A673 (cell line): ENCODE measurements at regions not wholly inside any gene's neighbourhood (a gene's known extent, or its start where the extent isn't known, plus 50 kb on each side); places are given as distances from the start of the nearest gene placed in this dataset.

Source experiments
- BruUV-seq: library from RNA; stranded (reverse); fragments of 400-500 nt; replicated peaks from 2 replicates; lab custom pipeline; 2021; lab: Mats Ljungman, UMichigan
- CTCF ChIA-PET: fragments of 300-600 bp; sonication (Branson Sonifier 250); formaldehyde crosslinking; loops from one replicate; lab custom pipeline; 2022; ENCODE audit warnings: antibody characterized with exemption; lab: Charles Lee
- POLR2A ChIA-PET: fragments of 300-600 bp; sonication (Branson Sonifier 250); formaldehyde crosslinking; loops from one replicate; lab custom pipeline; 2022; ENCODE audit warnings: antibody characterized with exemption; ENCODE audit not compliant: low non-redundant PET; lab: Charles Lee
- DNase-seq: peaks from one replicate; pipeline ENCODE4 v3.0.0-alpha.2; 2015; ENCODE audit warnings: low spot score
- H3K27ac ChIP-seq: fragments of 200-600 bp; sonication (generic); 2 replicates; pipeline ENCODE4 v1.5.1; 2016; ENCODE audit warnings: mixed run types, low read depth, mild to moderate bottlenecking, mixed read lengths, antibody characterized with exemption, low read length; ENCODE audit not compliant: poor library complexity, severe bottlenecking
- H3K27me3 ChIP-seq: fragments of 200-600 bp; sonication (generic); replicated peaks from 2 replicates; pipeline ENCODE4 v1.6.1; 2017; ENCODE audit warnings: mixed run types, low read depth, mild to moderate bottlenecking, mixed read lengths, antibody characterized with exemption, low read length; ENCODE audit not compliant: insufficient read depth, poor library complexity
- H3K36me3 ChIP-seq: fragments of 200-600 bp; sonication (generic); 2 replicates; pipeline ENCODE4 v1.6.1; 2016; ENCODE audit warnings: mixed run types, mild to moderate bottlenecking, mixed read lengths, antibody characterized with exemption, low read length; ENCODE audit not compliant: insufficient read depth, poor library complexity, severe bottlenecking
- H3K4me1 ChIP-seq: fragments of 200-600 bp; sonication (generic); 2 replicates; pipeline ENCODE4 v1.6.1; 2017; ENCODE audit warnings: mixed run types, mild to moderate bottlenecking, mixed read lengths, antibody characterized with exemption, low read length; ENCODE audit not compliant: insufficient read depth, poor library complexity, severe bottlenecking
- H3K4me3 ChIP-seq: fragments of 200-600 bp; sonication (generic); 2 replicates; pipeline ENCODE4 v1.5.1; 2016; ENCODE audit warnings: low read depth, mixed run types, mild to moderate bottlenecking, mixed read lengths, low read length; ENCODE audit not compliant: poor library complexity, severe bottlenecking
- H3K9me3 ChIP-seq: fragments of 200-600 bp; sonication (generic); 2 replicates; pipeline ENCODE4 v1.6.1; 2016; ENCODE audit warnings: mixed run types, low read depth, mild to moderate bottlenecking, mixed read lengths, antibody characterized with exemption, low read length; ENCODE audit not compliant: poor library complexity, severe bottlenecking
- CTCF ChIP-seq: fragments of 300-800, 200-600 bp; sonication (generic); conservative IDR thresholded peaks from 2 replicates; pipeline ENCODE4 v1.5.1; 2017; ENCODE audit warnings: low read depth, mild to moderate bottlenecking, antibody characterized with exemption, low read length, moderate library complexity, mixed read lengths
- EZH2 ChIP-seq: fragments of 200-600 bp; sonication (generic); IDR thresholded peaks from 2 replicates; pipeline ENCODE4 v1.6.1; 2017; ENCODE audit warnings: borderline replicate concordance, low read depth, mild to moderate bottlenecking, mixed read lengths, antibody characterized with exemption, low read length; ENCODE audit not compliant: poor library complexity, severe bottlenecking
- intact Hi-C: fragments of 100-400 bp; cut with micrococcal nuclease; formaldehyde crosslinking; loops from one replicate; pipeline ENCODE4 v1.10.0; 2022; ENCODE audit not compliant: unreplicated experiment

- POLR2A ChIA-PET: no interaction called here
- no peak overlapping the region for H3K27ac ChIP-seq
- no peaks in the 10 kb centered on the region for H3K4me1 ChIP-seq
- CTCF ChIA-PET: no interaction called here
- H3K9me3 ChIP-seq: no peaks in the 10 kb centered on the region
- intact Hi-C loops: no loop called here
- H3K36me3 ChIP-seq: no peaks in the 10 kb centered on the region
- no peak for DNase-seq
- H3K27me3 ChIP-seq: no peaks in the 10 kb centered on the region
- no TSS peak for BruUV-seq
- no peak for TF ChIP-seq CTCF
- no peak for TF ChIP-seq EZH2
- H3K4me3 ChIP-seq: no peak overlapping the region
These were observed 224.2 kb upstream of the ANO5 start for GRCh38 chr11:21968702-21969101.

GRCh38 chr11:21969841-21970240, 223.0 kb upstream of the ANO5 start:
- H3K27ac ChIP-seq: no peak overlapping the region
- no TSS peak for BruUV-seq
- ChIA-PET CTCF (no interaction called here), POLR2A (no interaction called here)
- H3K27me3 ChIP-seq: no peaks in the 10 kb centered on the region
- no peak for TF ChIP-seq CTCF
- no peak for TF ChIP-seq EZH2
- no peak for DNase-seq
- intact Hi-C loops: no loop called here
- no peaks in the 10 kb centered on the region for H3K4me1 ChIP-seq
- no peak overlapping the region for H3K4me3 ChIP-seq
- H3K36me3 ChIP-seq: no peaks in the 10 kb centered on the region
- no peaks in the 10 kb centered on the region for H3K9me3 ChIP-seq

GRCh38 chr11:21975242-21975641, 217.6 kb upstream of the ANO5 start:
- no peak for TF ChIP-seq EZH2
- no peak for TF ChIP-seq CTCF
- CTCF ChIA-PET: no interaction called here

More at GRCh38 chr11:21975242-21975641, 217.6 kb upstream of the ANO5 start:
- Histone ChIP-seq H3K4me3 (no peak overlapping the region), H3K36me3 (no peaks in the 10 kb centered on the region), H3K27ac (no peak overlapping the region), H3K4me1 (no peaks in the 10 kb centered on the region), H3K9me3 (no peaks in the 10 kb centered on the region), H3K27me3 (no peaks in the 10 kb centered on the region)
- intact Hi-C loops: no loop called here
- DNase-seq: no peak
- POLR2A ChIA-PET: no interaction called here
- no TSS peak for BruUV-seq
